HEK293 (cell line): ENCODE measurements at regions not wholly inside any gene's neighbourhood (a gene's known extent, or its start where the extent isn't known, plus 50 kb on each side); places are given as distances from the start of the nearest gene placed in this dataset.

Experiments
- BCL11B ChIP-seq: fragments of 450-650 bp; formaldehyde crosslinking; IDR thresholded peaks from 2 replicates; pipeline ENCODE4 v1.5.1; 2016; ENCODE audit warnings: low read depth, missing biosample characterization, missing genetic modification characterization
- HOXC10 ChIP-seq: sonication (generic); formaldehyde crosslinking; IDR thresholded peaks from 2 replicates; pipeline ENCODE4 v1.8.1; 2023; ENCODE audit warnings: mild to moderate bottlenecking, missing genetic modification reagents
- ZBTB20 ChIP-seq: fragments of 450-650 bp; formaldehyde crosslinking; IDR thresholded peaks from 2 replicates; pipeline ENCODE4 v1.5.1; 2016; ENCODE audit warnings: missing biosample characterization, missing genetic modification characterization
- ZFP3 ChIP-seq: fragments of 450-650 bp; formaldehyde crosslinking; IDR thresholded peaks from 2 replicates; pipeline ENCODE4 v1.5.1; 2016; ENCODE audit warnings: low read depth, missing biosample characterization, missing genetic modification characterization
- ZNF121 ChIP-seq: fragments of 450-650 bp; formaldehyde crosslinking; IDR thresholded peaks from 2 replicates; pipeline ENCODE4 v1.5.1; 2016; ENCODE audit warnings: missing biosample characterization, missing genetic modification characterization
- ZNF138 ChIP-seq: fragments of 450-650 bp; formaldehyde crosslinking; IDR thresholded peaks from 2 replicates; pipeline ENCODE4 v1.5.1; 2016; ENCODE audit warnings: missing biosample characterization, missing genetic modification characterization, borderline replicate concordance
- ZNF214 ChIP-seq: fragments of 450-650 bp; formaldehyde crosslinking; IDR thresholded peaks from 2 replicates; pipeline ENCODE4 v1.5.1; 2017; ENCODE audit warnings: missing biosample characterization, mild to moderate bottlenecking, missing genetic modification characterization, borderline replicate concordance
- ZNF624 ChIP-seq: fragments of 450-650 bp; formaldehyde crosslinking; IDR thresholded peaks from 2 replicates; pipeline ENCODE4 v1.5.1; 2017; ENCODE audit warnings: missing biosample characterization, missing genetic modification characterization
- TF ChIP-seq, protein P1 (sequence below): fragments of 450-650 bp; formaldehyde crosslinking; IDR thresholded peaks from 2 replicates; pipeline ENCODE4 v1.5.1; 2016; ENCODE audit warnings: missing biosample characterization, missing genetic modification characterization
- TF ChIP-seq, protein P2 (sequence below): fragments of 450-650 bp; formaldehyde crosslinking; IDR thresholded peaks from 2 replicates; pipeline ENCODE4 v1.5.1; 2016; ENCODE audit warnings: missing biosample characterization, missing genetic modification characterization

DNA sequence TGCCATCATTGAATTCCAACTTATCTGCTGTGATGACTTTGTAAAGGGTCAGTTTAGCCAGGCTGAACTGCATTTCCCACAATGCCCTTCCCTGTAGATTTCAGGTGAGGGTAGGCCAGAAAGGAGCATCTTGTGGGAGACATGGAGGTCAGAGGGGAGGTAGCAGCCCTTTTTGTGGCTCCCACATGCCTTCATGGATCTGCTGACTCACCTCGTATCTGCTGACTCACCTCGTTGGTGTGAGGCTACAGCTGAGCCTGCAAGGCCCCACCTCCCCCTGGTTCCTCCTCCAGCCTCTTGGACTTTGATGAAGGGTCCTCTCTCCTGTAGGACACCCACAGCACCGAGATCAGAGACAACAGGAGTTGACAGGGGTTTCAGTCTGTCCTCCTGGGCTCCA lies 102.5 kb downstream of the SALL1 start:
- TF ChIP-seq ZNF121 (tag by site-specific recombination) (no peak), HOXC10 (CRISPR knock-in tag) (no peak), ZNF624 (no peak), ZFP3 (tag by site-specific recombination) (no peak), ZBTB20 (tag by site-specific recombination) (no peak), BCL11B (tag by site-specific recombination) (no peak), ZNF214 (tag by site-specific recombination) (no peak), ZNF138 (no peak)
- TF ChIP-seq, protein P1, sequence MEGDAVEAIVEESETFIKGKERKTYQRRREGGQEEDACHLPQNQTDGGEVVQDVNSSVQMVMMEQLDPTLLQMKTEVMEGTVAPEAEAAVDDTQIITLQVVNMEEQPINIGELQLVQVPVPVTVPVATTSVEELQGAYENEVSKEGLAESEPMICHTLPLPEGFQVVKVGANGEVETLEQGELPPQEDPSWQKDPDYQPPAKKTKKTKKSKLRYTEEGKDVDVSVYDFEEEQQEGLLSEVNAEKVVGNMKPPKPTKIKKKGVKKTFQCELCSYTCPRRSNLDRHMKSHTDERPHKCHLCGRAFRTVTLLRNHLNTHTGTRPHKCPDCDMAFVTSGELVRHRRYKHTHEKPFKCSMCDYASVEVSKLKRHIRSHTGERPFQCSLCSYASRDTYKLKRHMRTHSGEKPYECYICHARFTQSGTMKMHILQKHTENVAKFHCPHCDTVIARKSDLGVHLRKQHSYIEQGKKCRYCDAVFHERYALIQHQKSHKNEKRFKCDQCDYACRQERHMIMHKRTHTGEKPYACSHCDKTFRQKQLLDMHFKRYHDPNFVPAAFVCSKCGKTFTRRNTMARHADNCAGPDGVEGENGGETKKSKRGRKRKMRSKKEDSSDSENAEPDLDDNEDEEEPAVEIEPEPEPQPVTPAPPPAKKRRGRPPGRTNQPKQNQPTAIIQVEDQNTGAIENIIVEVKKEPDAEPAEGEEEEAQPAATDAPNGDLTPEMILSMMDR (tag by site-specific recombination), result no peak
- TF ChIP-seq, protein P2, sequence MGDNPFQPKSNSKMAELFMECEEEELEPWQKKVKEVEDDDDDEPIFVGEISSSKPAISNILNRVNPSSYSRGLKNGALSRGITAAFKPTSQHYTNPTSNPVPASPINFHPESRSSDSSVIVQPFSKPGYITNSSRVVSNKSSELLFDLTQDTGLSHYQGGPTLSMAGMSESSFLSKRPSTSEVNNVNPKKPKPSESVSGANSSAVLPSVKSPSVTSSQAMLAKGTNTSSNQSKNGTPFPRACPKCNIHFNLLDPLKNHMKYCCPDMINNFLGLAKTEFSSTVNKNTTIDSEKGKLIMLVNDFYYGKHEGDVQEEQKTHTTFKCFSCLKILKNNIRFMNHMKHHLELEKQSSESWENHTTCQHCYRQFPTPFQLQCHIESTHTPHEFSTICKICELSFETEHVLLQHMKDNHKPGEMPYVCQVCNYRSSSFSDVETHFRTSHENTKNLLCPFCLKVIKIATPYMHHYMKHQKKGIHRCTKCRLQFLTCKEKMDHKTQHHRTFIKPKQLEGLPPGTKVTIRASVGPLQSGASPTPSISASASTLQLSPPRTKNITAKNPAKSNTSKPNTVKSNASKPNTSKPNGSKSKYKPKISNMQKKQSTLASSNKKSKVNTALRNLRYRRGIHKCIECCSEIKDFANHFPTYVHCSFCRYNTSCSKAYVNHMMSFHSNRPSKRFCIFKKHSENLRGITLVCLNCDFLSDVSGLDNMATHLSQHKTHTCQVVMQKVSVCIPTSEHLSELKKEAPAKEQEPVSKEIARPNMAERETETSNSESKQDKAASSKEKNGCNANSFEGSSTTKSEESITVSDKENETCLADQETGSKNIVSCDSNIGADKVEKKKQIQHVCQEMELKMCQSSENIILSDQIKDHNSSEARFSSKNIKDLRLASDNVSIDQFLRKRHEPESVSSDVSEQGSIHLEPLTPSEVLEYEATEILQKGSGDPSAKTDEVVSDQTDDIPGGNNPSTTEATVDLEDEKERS (tag by site-specific recombination), result no peak
